ENCODE measurements at regions not wholly inside any gene's neighbourhood (a gene's known extent, or its start where the extent isn't known, plus 50 kb on each side); places are given as distances from the start of the nearest gene placed in this dataset.

DNA sequence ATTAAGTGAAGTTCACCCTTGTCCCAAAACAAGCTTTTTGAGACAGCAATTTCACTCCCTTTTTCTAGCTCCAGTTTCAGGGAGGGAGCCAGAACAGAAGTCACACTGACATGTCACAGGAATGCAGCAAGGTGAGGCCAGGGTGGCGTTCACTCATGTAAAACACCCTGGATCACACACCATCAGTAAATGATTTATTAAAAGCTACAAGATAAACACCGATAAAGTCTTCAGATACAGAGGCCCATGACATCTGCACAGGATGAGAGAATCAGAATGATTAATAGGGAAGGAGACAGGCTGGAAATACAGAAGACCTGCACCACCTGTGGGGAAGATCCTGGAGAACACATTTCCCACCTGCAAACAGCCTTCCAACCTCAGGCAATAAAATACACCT is 77.5 kb upstream of the DYNLRB2 start:
- Histone ChIP-seq H3K36me3 (ENCODE audit: insufficient read depth, low read length, poor library complexity, severe bottlenecking) (no peaks in the 10 kb centered on the region), H3K27me3 (replicated peaks; ENCODE audit: insufficient read depth, low read depth, low read length, poor library complexity) (no peaks in the 10 kb centered on the region), H3K9me3 (ENCODE audit: low read depth, low read length, poor library complexity, severe bottlenecking) (no peaks in the 10 kb centered on the region), H3K27ac (ENCODE audit: low read depth, low read length, poor library complexity, severe bottlenecking) (no peak overlapping the region), H3K4me3 (ENCODE audit: low read depth, low read length, poor library complexity, severe bottlenecking) (no peak overlapping the region), H3K4me1 (ENCODE audit: insufficient read depth, low read length, poor library complexity, severe bottlenecking) (no peaks in the 10 kb centered on the region)
- ChIA-PET POLR2A (ENCODE audit: low non-redundant PET) (no interaction called here), CTCF (no interaction called here)
- intact Hi-C loops (cut with micrococcal nuclease; ENCODE audit: unreplicated experiment), result no loop called here
- TF ChIP-seq EZH2 (IDR thresholded peaks at IDR 0.05; ENCODE audit: borderline replicate concordance, low read depth, low read length, poor library complexity, severe bottlenecking) (no peak), CTCF (conservative IDR thresholded peaks at IDR 0.05; ENCODE audit: low read depth, low read length) (no peak)
- no TSS peak for BruUV-seq (replicated peaks)
- DNase-seq (ENCODE audit: low spot score), result no peak

- intact Hi-C loops (cut with micrococcal nuclease; ENCODE audit: unreplicated experiment), result no loop called here
- no TSS peak for BruUV-seq (replicated peaks)
- no peaks in the 10 kb centered on the region for H3K27me3 ChIP-seq (replicated peaks; ENCODE audit: insufficient read depth, low read depth, low read length, poor library complexity)
These were observed 77.9 kb upstream of the DYNLRB2 start for GRCh38 chr16:80462917-80463316.

GRCh38 chr16:80460988-80461387 is 79.8 kb upstream of the DYNLRB2 start:
- no peak for TF ChIP-seq CTCF (conservative IDR thresholded peaks at IDR 0.05; ENCODE audit: low read depth, low read length)
- no peaks in the 10 kb centered on the region for H3K36me3 ChIP-seq (ENCODE audit: insufficient read depth, low read length, poor library complexity, severe bottlenecking)
- H3K9me3 ChIP-seq (ENCODE audit: low read depth, low read length, poor library complexity, severe bottlenecking), result no peaks in the 10 kb centered on the region
- CTCF ChIA-PET, result no interaction called here
- POLR2A ChIA-PET (ENCODE audit: low non-redundant PET), result no interaction called here
- no peak for DNase-seq (ENCODE audit: low spot score)
- intact Hi-C loops (cut with micrococcal nuclease; ENCODE audit: unreplicated experiment), result no loop called here
- no peak overlapping the region for H3K4me3 ChIP-seq (ENCODE audit: low read depth, low read length, poor library complexity, severe bottlenecking)
- no TSS peak for BruUV-seq (replicated peaks)
- H3K27ac ChIP-seq (ENCODE audit: low read depth, low read length, poor library complexity, severe bottlenecking), result no peak overlapping the region
- no peaks in the 10 kb centered on the region for H3K27me3 ChIP-seq (replicated peaks; ENCODE audit: insufficient read depth, low read depth, low read length, poor library complexity)
- H3K4me1 ChIP-seq (ENCODE audit: insufficient read depth, low read length, poor library complexity, severe bottlenecking), result no peaks in the 10 kb centered on the region

More at GRCh38 chr16:80462917-80463316, 77.9 kb upstream of the DYNLRB2 start:
- ChIA-PET POLR2A (ENCODE audit: low non-redundant PET) (no interaction called here), CTCF (no interaction called here)
- no peak for TF ChIP-seq CTCF (conservative IDR thresholded peaks at IDR 0.05; ENCODE audit: low read depth, low read length)
- no peak for TF ChIP-seq EZH2 (IDR thresholded peaks at IDR 0.05; ENCODE audit: borderline replicate concordance, low read depth, low read length, poor library complexity, severe bottlenecking)
- Histone ChIP-seq H3K4me1 (ENCODE audit: insufficient read depth, low read length, poor library complexity, severe bottlenecking) (no peaks in the 10 kb centered on the region), H3K36me3 (ENCODE audit: insufficient read depth, low read length, poor library complexity, severe bottlenecking) (no peaks in the 10 kb centered on the region), H3K27ac (ENCODE audit: low read depth, low read length, poor library complexity, severe bottlenecking) (no peak overlapping the region), H3K9me3 (ENCODE audit: low read depth, low read length, poor library complexity, severe bottlenecking) (no peaks in the 10 kb centered on the region), H3K4me3 (ENCODE audit: low read depth, low read length, poor library complexity, severe bottlenecking) (no peak overlapping the region)
- DNase-seq (ENCODE audit: low spot score), result no peak
